ENCODE measurements at regions not wholly inside any gene's neighbourhood (a gene's known extent, or its start where the extent isn't known, plus 50 kb on each side); places are given as distances from the start of the nearest gene placed in this dataset.
"Not testable (repeated sequence)": the region's sequence is repeated elsewhere in the genome, so short reads cannot be mapped to it uniquely, and the experiment has no call there.

DNA sequence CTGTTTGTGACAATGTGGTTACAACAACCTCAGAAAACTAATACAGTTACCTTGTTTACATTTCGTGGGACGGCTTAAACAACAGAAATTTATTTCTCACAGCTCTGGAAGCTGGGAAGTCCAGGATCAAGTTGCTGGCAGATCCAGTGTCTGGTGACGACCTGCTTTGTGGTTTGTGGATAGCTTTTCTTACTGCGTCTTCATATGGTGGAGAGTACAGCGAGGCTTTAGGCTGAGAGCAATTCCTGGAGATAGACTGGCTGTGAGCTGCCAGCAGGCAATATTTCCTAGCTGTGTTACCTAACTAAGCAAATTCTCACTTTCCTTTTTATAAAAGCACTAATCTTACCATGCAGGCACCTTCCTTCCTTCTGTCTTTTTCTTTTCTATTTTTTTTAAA is 1203.5 kb upstream of the PRR20A start:
- no peak for DNase-seq (ENCODE audit: low read depth in 2 of 2)

DNA sequence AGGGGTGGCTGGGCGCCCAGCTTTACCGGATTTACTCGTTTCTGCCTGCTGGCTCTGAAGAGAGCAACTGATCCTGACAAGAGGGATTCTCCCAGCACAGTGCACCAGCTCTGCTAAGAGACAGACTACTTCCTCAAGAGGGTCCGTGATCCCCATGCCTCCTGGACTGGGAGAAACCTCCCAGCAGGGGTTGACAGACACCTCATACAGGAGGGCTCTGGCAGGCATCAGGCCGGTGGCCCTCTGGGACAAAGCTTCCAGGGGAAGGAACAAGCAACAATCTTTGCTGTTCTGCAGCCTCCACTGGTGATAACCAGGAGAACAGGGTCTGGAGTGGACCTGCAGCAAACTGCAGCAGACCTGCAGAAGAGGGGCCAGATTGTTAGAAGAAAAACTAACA is 1192.5 kb upstream of the PRR20A start:
- DNase-seq (ENCODE audit: low read depth in 2 of 2) = no peak

DNA sequence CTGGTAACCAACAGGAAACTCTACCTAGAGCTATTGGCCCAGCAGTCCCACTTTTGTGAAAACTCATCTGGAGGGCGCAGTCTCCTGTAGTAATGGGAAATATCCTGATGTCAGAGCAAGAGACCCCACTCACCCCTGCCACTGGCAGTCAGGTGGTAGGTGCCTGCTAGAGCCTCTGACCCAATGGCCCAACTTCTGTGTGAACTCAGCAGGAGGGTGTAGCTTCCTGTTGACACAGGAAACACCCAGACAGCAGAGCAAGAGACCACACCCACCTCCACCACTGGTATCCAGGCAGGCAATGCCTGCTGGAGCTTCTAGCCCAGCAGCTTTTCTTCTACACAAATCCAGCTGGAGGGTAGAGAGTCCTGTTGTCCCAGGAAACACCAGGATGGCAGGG is 1176.8 kb upstream of the PRR20A start:
- DNase-seq (ENCODE audit: low read depth in 2 of 2) = no peak

DNA sequence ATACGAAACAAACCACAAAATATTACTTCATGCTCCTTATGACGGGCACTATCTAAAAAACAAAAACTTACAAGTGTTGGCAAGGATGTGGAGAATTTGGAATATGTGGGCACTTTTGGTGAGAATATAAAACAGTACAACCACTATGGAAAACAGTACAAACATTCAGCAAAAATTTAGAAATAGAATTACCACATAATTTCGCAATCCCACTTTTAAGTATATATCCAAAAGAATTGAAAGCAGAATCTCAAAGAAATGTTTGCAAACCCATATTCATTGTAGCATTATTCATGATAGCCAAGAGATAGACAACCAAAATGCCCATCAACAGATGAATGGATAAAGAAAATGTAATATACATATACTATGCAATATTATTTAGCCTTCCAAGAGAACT is 1173.7 kb upstream of the PRR20A start:
- DNase-seq (ENCODE audit: low read depth in 2 of 2) = no peak

DNA sequence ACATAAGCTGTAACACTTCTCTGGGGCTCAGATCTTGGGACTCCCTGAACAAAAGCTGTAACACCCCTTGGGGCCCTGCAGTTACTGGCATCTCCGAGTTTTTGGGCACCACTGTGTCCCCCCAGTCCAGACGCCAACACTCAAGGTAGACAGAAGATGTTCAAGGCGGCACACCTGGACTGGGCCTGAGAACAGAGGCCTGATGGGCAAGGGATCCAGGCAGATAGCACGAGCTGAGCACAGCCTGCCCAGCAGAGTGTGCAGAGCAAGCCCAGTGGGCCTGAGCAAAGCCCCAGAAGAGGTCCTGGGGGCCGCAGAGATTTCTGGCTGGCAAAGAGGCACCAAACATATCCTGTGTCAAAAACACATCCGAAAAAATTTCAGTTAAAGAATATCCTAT is 1163.3 kb upstream of the PRR20A start:
- no peak for DNase-seq (ENCODE audit: low read depth in 2 of 2)

DNA sequence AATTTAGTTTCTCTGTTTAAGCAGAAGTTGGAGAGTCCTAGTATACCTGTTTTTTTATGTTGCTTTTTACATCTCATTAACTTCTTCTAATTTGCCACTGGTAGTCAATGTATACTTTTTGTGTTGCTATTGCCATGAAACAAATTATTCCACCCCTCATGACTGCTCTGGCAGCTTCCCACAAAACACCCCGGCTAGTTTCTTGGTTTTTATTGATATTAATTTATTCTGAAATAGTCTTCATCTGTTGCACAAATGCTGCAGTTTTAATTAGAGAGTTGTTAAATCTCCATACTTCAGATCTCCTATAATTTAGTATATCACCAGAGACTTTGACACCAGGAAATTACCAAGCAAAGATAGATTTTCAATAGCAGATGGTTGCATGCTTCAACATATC is 1159.3 kb upstream of the PRR20A start:
- DNase-seq (ENCODE audit: low read depth in 2 of 2) = no peak

DNA sequence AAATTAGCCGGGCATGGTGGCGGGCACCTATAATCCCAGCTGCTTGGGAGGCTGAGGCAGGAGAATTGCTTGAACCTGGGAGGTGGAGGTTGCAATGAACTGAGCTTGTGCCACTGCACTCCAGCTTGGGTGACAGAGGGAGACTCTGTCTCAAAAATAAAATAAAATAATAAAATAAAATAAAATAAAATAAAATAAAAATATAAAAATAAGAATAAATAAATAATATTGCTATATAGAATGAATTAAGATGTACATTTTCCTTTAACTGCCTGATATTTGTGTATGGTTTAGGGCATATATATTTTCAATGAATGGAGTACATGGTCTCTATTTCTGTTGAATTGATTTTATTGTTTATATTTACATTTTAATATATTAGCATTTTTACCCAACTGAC is 1156.7 kb upstream of the PRR20A start:
- not testable (repeated sequence) for DNase-seq (ENCODE audit: low read depth in 2 of 2)

DNA sequence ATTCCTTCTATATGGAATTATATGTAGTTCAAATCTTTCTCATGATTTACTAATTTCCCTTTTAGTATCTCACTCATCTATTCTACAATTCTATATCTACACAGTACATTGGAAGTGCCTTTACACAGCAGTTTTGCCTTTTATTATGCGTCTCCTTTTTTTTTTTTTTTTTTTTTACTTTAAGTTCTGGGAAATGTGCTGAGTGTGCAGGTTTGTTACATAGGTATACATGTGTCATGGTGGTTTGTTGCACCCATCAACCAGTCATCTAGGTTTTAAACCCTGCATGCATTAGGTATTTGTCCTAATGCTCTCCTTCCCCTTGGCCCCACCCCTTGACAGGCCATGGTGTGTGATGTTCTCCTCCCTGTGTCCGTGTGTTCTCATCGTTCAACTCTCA is 1150.1 kb upstream of the PRR20A start:
- DNase-seq (ENCODE audit: low read depth in 2 of 2) = no peak

DNA sequence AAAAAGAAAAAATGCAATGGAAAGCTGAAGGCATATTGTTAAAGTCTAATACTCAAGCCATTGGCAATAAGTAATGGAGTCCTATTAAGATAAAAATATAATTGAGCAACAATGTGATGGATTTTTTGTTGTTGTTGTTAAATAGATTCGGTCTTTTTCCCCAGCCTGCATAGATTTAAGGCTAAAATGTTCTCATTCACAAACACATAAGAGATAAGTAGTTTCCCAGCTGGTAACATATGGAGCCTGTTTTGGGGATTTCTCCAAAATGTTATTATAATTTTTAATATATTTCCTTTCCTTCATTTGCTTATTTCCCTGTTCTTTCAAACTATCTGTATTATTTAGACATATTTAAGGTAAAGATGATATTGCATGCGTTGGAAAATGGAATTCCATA is 1149.1 kb upstream of the PRR20A start:
- DNase-seq (ENCODE audit: low read depth in 2 of 2) = no peak

DNA sequence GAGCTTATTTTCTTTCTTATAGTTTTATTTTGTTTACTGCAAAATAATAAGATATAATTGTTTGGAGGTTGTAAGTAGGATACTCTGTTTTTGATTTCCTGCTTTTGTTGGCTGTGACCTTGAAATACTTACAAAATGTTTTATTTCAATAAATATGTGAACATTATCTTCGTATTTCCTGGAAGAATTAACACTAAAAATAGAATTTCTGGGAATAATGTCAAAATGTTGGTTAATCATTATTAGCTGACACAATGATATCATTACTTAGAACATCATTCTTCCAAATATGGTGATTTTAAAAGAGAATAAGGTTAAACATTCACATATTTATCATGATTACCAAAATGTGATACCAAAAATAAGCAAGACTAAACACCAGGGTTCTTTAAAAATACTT is 1148.6 kb upstream of the PRR20A start:
- no peak for DNase-seq (ENCODE audit: low read depth in 2 of 2)

DNA sequence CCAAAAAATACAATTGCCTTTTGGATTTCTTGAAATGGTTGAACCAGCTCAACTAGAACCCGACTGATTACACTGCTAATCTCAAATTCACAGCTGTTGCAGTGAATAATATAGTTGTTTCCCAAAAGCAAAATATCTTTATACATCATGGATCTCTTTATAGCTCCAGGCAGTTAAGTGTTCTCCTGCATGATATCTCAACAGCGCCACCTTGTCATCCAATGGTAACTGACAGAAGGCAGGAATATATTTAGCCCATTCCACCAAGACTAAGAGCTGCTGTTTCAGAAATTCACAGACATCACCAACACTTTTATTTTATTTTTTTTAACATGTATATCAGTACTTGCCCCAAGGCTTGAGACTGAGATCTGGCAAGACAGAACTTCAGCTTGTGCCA is 1141.0 kb upstream of the PRR20A start:
- DNase-seq (ENCODE audit: low read depth in 2 of 2) = no peak

DNA sequence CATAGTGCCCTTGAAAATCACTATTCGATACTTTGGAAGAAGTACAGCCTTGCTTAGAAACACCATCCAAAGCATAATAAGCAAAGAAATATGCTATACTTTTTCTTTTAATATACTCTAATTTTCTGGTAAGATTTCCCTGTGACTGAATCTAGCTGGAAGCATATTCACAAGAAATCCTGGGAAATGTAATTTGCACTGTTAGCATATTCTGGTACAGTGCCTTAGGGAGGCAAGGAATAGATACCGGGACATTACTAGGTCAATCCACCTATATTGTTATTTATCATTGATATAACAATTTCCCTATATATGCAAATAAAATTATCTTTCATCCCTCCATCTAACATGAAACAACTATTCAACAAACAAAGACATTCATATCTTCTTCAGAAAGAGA is 1131.3 kb upstream of the PRR20A start:
- no peak for DNase-seq (ENCODE audit: low read depth in 2 of 2)

DNA sequence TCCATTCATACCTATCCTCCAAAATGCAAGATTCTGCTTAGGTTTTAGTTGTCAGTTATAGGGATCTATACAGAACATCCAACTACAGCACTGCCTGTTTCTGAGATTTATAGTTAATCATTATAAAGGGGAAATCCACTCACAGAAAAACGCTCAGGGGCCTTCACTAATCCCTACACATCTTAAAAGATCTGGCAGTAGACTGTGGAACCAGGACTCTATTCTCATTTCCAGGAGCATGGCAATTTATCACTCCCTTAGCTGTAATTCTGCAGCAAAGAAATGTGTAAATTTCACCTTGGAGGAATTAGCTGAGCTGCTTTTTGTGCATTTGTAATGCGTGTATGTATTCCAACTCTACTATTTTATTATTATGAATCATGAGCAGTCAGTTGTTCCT is 1128.1 kb upstream of the PRR20A start:
- DNase-seq (ENCODE audit: low read depth in 2 of 2) = no peak

DNA sequence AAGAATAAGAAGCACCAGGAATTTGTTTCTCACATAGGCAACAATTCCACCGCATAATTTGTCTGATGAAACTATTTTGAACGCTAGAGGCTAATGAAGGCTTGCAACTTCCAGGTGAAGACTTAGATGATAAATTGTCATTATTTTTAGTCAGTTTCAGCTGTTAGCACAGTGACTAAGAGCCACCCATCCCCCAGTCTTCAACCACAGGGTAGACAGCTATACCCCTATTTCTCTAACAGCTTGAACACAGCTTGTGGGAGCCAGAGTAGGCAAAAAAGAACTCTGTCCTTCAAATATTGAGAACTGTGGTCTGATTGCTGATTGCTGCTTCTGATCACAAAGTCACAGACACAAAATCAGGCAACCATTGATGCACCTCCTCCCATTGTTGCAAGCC is 1124.8 kb upstream of the PRR20A start:
- DNase-seq (ENCODE audit: low read depth in 2 of 2) = no peak

DNA sequence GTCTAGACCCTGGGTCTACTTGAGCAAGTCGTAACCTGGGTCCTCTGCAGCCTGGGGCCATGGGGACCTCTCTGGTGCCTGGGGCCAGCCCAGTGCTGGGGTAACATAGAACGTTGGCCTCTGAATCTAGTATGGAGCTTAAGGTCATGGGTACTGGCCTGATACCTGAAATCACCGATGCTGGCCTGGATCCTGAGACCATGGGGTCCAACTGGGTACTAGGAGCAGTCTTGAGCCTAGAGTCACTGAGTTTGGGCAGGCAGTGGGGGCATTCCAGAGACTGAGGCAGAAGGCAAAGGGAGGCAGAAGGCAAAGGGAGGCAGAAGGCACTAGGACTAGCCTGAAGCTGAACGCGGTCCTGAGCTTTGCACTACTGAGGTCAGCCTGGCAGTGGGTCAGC is 1121.1 kb upstream of the PRR20A start:
- no peak for DNase-seq (ENCODE audit: low read depth in 2 of 2)

DNA sequence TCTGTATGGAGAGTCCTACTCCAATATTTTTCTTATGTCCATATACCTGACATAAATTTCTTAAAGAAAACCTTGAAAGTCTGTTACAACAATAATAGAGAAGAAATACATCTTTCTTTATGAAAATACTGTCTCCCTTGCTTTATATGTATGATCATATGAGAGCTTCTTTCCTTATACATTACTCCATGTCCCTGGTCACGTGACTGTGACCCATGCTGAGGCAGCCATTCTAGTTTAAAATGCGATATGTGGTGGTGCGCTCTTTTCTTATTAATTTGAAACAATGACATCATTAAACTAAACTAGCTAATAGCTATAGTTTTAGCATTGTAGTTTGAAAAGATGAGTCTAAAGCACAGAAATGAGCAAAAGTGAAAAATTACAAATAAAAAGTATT is 1120.3 kb upstream of the PRR20A start:
- DNase-seq (ENCODE audit: low read depth in 2 of 2) = no peak

DNA sequence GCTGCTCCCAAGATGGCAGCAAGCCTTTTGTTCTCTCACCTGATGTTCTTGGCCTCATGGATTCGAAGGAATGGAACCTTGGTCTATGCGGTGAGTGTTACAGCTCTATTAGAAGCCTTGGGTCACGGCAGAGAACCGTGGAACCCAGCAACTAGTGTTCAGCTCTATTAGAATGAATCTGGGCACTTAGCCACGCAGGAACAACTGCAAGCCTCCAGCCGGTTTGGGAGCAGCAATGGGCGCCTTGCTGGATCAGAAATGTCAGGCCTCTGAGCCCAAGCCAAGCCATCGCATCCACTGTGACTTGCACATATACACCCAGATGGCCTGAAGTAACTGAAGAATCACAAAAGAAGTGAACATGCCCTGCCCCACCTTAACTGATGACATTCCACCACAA is 1100.7 kb upstream of the PRR20A start:
- DNase-seq (ENCODE audit: low read depth in 2 of 2) = no peak

DNA sequence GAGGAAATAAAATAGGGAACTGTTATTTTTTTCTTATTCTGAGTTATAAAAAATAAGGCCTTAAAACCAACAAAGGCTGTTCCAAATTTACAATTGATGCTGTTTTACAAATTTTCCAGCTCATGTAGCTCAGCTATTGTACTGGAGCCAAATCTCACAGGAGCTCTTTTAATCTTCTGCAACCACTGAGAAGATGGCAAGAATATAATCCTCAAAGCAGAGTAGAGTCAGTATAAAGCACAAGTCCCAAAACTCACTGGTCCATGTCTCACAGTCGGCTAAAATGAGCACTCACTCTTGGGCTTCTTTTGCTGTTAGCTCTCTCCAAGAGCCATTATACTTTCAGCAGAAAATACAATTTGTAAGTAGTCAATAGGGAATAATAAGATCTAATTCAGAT is 1074.4 kb upstream of the PRR20A start:
- DNase-seq (ENCODE audit: low read depth in 2 of 2) = no peak

DNA sequence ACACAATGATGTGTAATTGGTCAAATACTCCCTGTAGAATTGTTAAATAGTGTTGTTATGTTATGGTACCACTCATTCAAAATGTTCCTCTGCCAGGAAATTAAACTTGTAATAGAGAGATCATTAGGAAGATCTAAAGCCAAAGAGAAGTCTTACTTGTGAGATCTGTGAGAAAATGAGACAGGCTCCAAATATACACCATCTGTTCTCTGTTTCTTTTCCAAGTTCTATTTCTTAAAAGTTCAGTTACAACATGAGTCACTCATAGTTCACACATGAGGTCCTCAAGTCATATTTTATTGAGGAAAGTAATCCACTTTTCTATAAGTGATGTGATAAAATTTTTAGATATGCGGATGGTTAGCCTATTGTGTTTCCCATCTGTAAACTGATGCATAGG is 1038.1 kb upstream of the PRR20A start:
- no peak for DNase-seq (ENCODE audit: low read depth in 2 of 2)

DNA sequence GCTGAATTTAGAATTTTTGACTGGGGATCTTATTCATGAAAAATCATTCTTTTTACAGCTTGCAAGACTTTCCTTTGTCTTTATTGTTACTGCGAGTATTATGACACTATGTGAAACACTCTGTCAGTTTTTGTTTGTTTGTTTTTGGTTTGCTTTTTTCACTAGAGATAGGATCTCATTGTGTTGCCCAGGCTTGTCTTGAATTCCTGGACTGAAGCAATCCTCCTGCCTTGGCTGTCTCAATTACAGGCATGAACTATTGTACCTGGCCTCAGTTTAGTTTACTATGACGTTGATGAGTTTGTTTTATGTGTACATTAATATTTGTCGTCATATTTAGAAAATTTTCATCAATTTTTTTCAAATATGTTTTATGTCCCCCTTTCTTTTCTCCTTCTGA is 1030.0 kb upstream of the PRR20A start:
- DNase-seq (ENCODE audit: low read depth in 2 of 2) = no peak

DNA sequence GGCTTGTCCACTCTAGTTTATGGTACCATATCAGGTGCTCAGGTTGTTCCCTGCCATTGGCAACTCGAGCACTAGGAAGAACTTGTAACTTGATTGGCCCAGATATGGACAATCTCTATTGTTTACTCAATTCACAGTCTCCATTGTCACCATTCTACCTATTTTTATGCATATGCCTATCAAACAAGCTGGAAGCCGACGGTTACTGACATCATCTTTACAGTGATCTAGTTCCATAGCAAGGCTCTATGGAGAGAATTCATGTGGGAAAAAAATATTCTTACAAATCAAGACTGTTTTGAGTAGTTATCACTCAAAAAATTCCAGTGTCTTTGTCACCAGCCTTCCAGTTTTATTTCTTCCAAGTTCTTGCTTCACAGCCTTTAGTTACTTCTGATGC is 1006.2 kb upstream of the PRR20A start:
- DNase-seq (ENCODE audit: low read depth in 2 of 2) = no peak

DNA sequence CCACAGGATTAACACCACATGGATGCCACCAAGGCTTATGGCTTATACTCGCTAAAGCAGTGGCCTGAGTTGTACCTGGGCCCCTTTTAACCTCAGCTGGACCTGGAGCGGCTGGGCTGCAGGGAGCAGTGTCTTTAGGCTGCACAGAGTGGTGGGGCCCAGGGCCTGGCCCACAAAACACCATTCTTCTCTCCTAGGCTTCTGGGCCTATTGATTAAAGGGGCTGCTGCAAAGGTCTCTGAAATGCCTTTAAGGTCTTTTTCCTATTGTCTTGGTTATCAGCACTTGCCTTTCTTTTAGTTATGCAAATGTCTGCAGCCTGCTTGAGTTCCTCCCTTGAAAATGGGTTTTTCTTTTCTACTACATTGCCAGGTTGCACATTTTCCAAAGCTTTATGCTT is 973.9 kb upstream of the PRR20A start:
- no peak for DNase-seq (ENCODE audit: low read depth in 2 of 2)

DNA sequence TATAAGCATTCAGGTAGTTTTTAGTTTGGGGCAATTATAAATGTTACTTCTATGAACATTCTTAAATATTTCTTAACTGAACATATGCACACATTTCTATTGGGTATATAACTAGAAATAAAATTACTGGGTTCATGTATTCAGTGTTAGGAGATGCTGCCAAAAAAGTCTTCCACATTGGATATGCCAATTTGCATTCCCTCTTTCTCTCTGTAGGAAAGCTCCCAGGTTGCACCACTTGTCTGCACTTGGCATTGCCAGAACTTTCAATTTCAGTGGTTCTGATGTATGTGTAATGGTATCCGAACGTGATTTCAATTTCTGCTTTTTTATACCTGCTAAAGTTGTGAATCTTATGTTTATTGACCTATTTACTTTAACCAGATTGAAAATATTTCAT is 972.1 kb upstream of the PRR20A start:
- DNase-seq (ENCODE audit: low read depth in 2 of 2) = no peak

DNA sequence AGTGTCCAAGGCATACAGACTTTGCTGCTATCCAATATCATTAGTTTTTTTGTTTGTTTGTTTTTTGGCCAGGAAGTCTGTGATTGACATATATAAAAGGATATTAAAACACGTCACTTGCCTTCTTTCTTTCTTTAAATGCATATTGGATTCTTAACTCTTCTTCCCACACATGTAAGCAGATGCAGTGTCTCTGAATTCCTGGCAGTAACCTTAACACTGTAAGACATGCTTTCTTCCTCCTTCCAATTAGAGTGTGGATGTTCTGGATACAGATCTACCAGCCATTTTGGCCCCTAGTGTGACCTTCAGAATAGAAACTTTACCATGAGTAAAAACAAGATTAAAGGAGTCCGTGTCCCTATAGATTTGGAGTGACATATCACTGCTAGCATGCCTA is 967.4 kb upstream of the PRR20A start:
- no peak for DNase-seq (ENCODE audit: low read depth in 2 of 2)

DNA sequence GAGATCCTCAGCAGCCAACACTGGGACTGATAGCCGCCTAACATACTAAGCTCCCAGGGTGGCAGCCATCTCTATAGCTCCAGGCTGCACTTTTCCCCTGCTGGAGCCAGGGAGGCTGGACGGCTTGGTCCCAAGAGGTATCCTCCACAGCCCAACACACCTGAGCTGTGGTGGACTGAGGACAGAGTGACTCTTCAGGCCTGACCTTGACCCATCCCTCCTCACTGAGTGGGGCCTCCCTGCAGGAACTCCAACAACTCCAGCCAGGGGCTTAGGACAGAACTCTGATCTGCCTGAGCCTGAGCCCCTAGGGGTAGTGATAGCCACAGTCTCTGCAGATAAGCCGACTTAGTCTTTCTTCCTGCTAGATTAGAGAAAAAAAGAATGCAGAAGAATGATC is 958.1 kb upstream of the PRR20A start:
- DNase-seq (ENCODE audit: low read depth in 2 of 2) = no peak
